NB4 (cell line): ENCODE measurements at regions not wholly inside any gene's neighbourhood (a gene's known extent, or its start where the extent isn't known, plus 50 kb on each side); places are given as distances from the start of the nearest gene placed in this dataset.

ENCODE experiments used
- MYC ChIP-seq: IDR thresholded peaks from 2 replicates; pipeline ENCODE4 v1.6.1; 2011; ENCODE audit warnings: low read depth, low read length
- POLR2A ChIP-seq: IDR thresholded peaks from 2 replicates; pipeline ENCODE4 v1.6.1; 2011; ENCODE audit warnings: mild to moderate bottlenecking; ENCODE audit not compliant: insufficient read length; ENCODE audit errors: extremely low read depth
- TF ChIP-seq, protein P1 (sequence below): IDR thresholded peaks from one replicate; pipeline ENCODE4 v1.5.1; 2012; ENCODE audit warnings: low read depth, low read length

DNA sequence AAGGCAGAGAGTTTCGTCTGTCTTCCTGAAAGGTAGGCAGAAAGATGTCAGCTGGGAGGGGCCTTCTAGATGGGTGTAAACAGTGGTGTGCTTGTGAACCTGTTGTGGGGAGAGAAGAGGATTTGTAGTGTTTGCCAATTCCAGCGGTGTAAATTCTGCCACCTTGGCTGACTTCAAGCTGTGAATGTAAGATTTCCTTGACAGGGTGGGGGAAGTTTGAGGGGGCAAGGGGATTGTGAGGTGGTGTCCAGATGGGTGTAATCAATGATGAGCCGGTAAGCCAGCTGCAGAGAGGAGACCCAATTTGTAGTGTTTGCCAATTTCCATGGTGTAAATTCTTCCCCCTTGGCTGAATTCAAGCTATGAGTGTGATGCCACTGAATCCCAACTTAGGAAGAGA lies 61.0 kb upstream of the ADGRE5 start:
- TF ChIP-seq, protein P1, sequence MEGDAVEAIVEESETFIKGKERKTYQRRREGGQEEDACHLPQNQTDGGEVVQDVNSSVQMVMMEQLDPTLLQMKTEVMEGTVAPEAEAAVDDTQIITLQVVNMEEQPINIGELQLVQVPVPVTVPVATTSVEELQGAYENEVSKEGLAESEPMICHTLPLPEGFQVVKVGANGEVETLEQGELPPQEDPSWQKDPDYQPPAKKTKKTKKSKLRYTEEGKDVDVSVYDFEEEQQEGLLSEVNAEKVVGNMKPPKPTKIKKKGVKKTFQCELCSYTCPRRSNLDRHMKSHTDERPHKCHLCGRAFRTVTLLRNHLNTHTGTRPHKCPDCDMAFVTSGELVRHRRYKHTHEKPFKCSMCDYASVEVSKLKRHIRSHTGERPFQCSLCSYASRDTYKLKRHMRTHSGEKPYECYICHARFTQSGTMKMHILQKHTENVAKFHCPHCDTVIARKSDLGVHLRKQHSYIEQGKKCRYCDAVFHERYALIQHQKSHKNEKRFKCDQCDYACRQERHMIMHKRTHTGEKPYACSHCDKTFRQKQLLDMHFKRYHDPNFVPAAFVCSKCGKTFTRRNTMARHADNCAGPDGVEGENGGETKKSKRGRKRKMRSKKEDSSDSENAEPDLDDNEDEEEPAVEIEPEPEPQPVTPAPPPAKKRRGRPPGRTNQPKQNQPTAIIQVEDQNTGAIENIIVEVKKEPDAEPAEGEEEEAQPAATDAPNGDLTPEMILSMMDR, result no peak
- TF ChIP-seq MYC (no peak), POLR2A (no peak)
